ENCODE measurements at regions not wholly inside any gene's neighbourhood (a gene's known extent, or its start where the extent isn't known, plus 50 kb on each side); places are given as distances from the start of the nearest gene placed in this dataset.
"Not testable (repeated sequence)": the region's sequence is repeated elsewhere in the genome, so short reads cannot be mapped to it uniquely, and the experiment has no call there.

DNA sequence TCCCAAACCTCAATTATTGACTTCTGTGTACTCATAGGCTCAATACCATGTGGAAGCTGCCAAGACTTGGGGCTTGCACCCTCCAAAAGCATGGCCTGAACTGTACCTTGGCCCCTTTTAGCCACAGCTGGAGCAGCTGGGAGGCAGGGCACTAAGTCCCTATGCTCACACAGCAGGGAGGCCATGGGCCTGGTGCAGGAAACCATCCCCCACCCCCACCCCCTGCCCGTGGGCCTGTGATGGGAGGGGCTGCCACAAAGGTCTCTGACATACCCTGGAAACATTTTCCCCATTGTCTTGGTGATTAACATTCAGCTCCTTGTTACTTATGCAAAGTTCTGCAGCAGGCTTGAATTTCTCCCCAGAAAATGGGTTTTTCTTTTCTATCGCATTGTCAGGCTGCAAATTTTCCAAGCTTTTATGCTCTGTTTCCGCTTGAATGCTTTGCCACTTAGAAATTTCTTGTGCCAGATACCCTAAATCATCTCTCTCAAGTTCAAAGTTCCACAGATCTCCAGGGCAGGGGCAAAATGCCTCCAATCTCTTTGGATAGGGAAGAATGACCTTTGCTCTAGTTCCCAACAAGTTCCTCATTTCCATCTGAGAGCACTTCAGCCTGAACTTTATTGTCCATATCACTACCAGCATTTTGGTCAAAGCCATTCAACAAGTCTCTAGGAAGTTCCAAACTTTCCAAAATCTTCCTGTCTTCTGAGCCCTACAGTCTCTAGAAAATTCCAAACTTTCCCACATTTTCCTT, 141.8 kb downstream of the AHR start:
- not testable (repeated sequence) for DNase-seq

DNA sequence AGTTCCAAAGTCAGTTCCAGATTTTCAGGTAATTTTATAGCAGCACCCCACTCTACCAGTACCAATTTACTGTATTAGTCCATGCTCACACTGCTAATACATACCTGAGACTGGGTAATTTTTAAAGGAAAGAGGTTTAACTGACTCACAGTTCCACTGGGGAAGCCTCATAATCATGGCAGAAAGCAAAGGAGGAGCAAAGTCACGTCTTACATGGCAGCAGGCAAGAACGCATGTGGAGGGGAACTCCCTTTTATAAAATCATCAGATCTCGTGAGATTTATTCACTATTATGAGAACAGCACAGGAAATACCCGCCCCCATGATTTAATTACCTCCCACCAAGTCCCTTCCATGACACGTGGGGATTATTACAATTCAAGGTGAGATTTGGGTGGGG, 142.4 kb downstream of the AHR start:
- no peak for DNase-seq

DNA sequence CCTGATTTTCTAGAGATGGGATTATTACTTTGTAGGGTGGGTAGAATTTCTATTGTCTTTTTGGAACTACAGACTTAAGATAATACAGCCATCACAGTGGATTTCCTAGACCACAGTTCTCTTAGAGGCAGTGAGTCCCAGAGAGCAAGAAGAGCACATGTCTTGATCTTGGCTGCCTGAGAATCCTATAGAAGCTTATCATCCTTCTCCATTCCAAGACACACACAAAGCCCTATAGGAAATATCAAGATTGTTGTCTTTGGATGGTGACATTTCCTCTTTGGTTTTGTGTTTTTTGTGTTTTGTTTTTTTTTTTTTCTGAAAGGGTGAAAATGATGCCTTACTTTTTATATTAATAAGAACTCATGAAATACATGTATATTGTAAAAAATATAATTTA, 143.1 kb downstream of the AHR start:
- DNase-seq = no peak

DNA sequence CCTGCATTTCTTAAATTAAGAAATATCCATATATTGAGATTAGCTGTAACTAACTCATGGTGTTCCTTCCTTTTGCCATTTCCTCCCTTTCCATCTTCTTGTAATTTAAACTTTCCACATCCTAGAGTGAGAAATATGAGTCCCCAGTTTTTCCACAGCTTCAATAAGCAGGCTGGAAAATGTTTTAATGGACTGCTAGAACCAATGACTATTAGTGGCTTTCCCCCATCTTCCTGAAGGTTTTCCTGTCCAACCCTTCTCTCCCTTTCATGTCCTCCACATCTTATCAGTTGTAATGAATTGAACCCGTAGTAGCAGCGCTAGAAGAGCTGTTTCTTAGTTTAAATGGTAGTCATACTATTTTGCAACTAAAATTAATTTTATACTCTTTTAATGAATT, 145.7 kb downstream of the AHR start:
- DNase-seq = no peak

DNA sequence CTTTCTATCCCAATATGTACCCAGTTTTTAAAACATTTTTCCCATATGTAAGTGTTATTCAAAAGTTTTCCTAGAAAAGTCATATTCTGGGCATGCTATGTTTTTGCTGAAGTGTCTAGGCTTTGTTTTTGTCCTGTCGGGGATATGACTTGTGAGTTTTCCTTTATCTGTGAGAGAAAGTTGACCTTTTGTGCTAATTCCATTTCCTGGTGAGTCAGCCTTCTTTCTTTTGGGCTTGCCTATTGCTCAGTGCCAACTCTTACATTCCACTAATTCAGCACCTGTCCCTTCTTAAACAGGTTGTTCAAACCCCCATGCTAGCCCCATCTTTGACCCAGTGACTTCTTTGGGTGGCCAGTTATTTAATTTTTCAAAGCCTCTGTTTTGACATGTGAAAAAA, 146.2 kb downstream of the AHR start:
- no peak for DNase-seq

DNA sequence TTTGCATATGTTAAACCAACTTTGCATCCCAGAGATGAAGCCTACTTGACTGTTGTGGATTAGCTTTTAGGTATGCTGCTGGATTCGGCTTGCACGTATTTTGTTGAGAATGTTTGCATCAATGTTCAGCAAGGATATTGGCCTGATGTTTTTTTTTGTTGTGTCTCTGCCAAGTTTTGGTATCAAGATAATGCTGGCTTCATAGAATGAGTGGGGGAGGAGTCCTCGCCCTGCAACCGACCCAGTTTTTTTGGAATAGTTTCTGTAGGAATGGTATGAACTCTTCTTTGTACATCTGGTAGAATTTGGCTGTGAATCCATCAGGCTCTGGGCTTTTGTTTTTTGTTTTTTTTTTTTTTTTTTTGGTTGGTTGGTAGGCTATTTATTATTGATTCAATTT, 147.9 kb downstream of the AHR start:
- DNase-seq = no peak

DNA sequence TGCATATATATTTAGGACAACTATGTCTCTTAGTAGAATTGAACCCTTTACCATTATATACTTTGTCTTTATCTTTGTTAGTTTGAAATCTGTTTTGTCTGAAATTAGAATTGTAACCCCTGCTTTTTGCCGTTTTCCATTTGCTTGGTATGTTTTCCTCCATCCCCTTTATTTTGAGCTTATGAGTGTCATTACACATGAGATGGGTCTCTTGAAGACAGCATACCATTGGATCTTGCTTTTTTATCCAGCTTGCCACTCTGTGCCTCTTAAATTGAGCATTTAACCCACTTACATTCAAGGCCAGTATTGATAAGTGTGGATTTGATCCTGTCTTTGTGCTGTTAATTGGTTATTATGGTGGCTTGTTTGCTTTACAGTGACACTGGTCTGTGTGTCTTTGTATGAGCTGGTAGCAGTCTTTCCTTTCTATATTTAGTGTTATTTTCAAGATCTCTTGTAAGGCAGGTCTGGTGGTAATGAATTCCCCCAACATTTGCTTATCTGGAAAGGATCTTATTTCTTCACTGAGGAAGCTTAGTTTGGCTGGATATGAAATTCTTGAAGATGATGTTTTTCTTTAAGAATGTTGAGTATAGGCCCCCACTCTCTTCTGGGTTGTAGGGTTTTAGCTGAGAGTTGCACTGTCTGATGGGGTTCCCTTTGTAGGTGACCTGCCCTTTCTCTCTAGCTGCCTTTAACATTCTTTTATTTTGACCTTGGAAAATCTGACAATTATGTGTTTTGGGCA, 149.5 kb downstream of the AHR start:
- no peak for DNase-seq

DNA sequence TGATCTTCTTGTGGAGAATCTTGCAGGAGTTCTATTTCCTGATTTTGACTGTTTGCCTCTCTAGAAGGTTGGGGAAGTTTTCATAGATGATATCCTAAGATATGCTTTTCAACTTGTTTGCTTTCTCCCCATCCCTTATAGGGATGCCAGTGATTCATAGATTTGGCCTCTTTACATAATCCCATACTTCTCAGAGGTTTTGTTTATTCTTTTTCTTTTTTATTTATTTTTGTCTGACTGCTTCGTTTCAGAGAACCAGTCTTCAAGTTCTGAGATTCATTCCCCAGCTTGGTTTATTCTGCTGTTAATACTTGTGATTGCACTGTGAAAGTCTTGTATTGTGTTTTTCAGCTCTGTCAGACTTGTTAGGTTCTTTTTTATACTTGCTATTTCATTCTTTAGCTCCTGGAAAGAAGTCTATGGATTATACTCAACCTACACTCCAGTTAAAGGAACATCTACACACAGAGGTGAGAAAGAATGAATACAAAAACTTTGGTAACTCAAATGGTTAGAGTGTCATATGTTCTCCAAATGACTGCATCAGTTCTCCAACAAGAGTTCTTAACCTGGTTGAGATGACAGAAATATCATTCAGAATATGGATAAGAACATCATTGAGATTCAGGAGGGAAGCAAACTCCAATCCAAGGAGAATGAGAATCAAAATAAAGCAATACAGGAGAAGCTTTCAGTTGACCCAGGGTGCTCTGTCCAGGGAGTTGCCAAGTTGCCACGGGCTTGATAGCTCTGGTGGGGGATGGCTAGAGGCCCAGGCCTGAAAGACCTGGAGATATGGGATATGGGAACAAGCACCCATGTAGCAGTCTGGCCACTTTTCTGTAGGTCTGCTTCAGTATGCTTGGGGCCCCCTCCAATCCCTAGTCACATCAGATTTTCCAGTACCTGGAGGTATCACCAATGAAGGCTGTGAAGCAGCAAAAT, 150.3 kb downstream of the AHR start:
- no peak for DNase-seq

DNA sequence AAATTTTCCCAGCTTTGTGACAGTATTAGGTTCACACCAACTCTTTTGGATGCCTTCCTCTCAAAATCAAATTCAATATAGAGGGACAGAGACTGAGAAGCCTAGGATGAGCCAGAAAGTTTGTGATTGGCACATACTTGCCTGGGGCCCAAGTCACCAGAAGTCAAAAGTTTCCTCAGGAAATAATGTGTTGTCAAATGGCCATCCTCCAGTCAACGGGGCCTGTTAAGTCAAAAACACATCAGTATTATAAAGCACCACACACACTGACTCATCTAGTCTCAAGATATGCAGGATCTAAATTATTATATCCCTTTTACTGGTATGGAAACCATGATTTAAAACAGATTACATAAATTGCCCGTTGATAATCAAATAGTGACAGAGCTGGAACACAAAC, 158.1 kb downstream of the AHR start:
- DNase-seq = no peak

DNA sequence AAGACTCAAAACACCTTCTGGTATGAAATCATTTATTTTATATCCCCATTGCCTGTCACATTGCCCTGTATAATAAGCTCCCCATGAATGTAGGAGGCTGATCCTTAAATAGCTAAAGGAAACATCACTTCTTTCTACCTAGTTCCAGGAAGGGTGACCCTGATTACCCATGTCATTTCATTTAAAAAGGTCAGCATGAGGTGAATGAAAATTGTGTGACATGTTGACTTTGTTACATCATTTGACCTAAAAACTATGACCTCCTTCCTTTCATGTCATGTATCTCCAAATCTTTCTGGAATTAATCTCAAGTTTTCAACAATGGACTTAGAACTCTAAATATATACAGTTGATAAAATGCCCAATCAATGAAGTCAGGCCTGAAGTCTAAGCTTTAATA, 161.5 kb downstream of the AHR start:
- no peak for DNase-seq

DNA sequence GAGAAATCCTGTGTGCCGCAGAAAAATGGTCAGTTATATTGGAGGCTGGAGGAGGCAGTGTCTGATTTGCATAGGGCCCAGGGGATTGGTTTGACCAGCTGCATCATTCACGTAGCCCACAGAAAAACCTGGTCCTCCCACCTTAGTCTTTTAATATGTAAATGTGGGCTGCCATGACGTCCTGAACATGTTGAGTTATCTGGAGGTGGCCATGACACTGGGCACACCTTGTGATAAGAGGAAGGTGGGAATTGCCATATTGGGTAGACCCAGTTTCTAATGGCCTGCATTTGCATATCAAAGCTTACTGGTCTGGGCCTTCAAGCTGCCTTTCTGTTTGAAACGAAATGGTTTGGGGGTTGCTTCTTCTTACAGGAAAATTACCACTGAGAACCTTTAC, 162.2 kb downstream of the AHR start:
- no peak for DNase-seq

DNA sequence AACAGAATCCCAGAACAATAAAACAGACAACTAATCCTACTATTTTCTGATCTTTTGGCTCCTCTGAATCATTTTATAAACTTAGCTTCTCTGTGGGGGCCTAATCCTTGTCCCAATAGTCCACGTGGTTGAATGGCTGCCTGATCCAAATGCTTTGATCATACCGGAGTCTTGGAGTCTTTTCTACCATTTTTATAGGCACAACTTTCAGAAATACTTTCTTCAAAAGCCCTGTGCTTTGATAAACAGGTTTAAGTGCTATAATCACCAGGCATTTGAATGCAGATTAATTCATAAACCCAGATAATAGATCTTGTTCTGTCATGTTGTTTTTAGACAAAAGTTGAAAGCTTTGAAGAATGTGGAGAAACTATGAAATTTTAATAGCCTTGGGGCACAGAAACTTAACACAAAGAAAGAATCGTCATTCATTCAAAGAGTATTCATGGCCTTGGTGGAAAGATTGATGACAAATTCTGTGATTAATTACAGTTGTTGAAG, 163.7 kb downstream of the AHR start:
- DNase-seq = no peak

DNA sequence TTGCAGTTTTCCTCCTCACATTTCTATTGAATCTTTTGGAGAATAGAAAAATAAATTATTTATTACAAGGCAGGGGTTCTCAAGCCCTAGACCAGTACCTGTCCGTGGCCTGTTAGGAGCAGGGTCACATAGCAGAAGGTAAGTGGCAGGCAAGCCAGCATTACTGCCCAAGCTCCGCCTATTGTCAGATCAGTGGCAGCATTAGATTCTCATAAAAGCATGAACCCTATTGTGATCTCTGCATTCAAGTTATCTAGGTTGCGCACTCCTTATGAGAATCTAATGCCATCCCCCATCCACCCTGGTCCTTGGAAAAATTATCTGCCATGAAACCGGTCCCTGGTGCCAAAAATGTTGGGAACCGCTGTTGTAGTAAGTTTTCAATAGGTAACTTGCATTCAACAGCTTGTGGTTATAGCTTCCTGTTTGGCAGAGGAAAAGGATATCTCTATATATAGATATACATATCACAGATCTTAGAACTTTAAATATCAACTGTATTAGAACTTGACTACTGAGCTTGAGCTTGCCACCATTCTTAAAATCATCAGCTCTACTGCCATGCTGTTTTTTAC, 165.1 kb downstream of the AHR start:
- no peak for DNase-seq

DNA sequence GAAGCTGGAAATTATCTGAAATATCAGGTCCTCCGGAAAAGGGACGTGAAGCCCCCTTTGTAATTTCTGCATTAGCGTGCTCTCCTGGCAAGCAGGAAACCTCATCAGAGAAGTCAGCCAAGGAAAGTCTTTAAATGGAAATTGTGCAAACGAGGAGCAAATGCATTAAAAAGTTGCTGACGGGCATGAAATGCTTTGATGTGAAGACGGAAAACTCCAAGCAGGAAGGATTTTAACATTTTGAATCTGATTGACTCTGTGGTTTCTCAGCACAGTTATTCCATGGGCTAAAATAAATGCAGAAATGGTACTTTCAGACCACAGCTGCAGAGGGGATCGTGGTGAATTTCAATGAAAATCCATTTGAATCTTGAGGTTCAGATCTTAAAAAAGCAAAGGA, 167.8 kb downstream of the AHR start:
- DNase-seq = no peak

DNA sequence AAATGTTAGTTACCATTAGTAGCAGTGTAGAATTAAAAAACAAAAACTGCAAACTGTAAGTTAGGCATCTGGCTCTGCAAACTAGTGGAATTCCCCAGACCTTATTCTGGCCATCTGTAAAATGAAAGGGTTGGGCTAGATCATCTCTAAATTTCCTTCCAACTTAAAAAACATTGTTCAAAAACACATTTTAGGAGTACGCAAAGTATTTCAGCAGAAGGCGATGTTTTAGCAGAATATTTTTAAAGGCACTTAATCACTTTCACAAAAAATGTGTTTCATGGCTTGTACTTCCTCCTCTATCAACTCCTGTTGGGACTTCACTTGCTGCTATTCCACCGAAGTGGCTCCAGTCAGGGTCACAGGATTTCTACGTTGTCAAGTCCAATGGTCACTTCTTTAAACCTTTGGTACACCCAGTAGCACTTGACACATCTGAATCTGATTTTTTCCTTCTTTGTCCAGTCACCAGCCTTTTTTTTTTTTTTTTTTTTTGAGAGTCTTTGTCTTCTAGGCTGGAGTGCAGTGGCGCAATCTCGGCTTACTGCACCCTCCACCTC, 169.0 kb downstream of the AHR start:
- DNase-seq = no peak

DNA sequence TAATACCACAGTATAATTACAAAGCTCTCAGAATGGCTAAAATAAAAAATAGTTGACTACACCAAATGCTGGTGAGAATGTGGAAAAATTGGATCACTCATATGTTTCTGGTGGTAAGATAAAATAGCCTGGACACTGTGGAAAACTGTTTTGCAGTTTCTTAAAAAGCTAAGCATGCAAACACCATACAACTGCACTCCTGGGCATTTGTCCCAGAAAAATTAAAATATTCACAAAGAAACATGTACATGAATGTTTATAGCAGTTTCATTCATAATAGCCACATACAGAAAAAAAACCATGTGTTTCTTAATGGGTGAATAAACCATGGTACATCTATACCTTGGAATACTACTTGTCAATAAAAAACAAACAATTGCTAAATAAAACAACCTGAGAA, 172.9 kb downstream of the AHR start:
- no peak for DNase-seq

DNA sequence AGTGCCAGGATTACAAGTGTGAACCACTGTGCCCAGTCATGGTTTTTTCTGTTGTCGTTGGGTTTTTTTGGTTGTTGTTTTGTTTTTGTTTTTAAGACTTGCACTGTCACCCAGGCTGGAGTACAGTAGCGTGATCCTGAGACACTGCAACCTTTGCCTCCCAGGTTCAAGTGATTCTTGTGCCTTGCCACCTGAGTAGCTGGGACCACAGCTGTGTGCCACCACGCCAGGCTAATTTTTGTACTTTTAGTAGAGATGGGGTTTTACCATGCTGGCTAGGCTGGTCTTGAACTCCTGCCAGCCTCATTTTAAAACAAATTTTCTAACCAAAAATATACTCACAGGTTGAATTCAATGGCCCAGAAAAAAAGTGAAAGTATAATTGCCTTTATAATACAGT, 174.1 kb downstream of the AHR start:
- DNase-seq = no peak

DNA sequence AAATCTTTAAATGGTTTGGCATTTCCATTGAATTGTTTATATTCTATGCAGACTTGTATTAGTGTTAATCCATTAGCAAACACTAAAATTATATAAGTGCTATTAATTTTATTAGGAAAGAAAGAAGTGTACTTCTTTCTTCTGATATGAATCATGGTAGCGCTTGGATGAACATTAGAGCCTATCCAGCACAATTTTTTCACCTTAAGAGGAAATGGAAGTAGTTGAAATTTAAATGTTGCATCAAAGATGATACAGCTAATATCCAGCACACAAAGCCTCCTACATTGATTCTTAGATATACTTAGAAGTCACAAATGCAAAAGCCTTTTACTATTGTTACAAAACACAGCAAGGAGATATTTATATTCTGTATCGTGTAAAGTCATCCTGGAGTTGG, 174.5 kb downstream of the AHR start:
- DNase-seq = no peak

DNA sequence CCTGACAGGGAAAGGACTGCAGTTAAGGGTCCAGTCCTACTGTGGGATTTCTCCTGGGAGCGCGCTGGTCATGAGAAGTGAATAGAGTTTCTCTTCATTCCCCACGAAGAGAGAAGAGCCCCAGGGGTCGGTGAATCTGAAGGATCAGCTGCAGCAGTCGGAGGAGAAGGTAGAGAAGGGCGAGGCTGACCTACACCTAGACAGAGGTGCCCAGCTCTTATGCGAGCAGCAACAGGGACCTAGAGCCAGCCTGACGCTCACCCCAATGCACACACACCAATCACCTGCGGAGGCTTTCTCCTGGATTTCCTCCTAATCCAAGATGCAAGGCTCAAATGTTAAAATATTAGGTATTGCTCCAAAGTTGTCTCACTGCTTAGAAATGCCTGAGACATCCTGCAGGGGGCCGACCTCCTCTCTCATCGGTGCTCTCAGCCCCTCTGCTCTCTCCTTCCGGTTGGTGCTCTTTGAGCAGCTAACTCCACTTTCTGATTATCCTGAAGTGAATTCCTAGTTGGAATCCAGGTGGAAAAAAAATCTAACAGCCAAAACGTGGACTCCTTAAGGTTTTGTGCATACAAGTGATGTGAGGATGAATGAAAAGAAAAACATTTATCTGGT, 176.4 kb downstream of the AHR start:
- no peak for DNase-seq

DNA sequence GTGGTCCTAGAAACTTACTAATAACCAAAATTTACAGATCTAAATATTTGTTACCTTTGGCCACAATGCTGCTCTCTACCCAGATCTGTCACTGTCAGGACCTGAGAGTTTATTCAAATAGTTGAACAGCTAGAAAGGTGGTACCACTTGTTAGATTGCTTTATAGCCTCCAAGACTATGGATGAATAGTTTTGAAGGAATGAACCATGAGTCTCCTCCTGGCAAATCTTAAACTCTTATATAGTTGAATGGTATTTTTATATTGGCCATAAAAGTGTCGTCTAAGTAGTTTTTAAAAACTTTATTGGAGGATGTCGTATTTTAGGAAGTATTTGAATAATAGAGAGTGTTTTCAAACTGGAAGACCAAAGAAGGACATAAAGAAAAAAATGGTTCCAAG, 178.7 kb downstream of the AHR start:
- DNase-seq = no peak

DNA sequence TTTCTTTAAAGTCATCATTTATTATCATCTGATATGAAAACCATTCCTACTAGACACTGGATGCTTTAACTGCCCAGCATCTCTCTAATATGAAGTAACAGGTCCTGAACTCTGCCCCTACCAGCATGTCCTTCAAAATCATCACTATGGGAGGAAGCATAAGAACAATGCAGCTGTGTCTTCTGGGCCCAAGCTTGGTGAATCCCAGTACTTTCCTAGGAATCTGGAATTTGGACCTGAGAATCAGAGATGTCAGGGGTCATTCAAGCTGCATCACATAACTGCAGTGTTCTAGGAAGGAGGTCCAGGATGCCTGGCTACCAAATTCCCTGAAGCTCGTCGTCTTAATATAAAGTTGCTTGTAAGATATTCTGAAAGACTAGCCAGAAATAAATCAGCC, 182.7 kb downstream of the AHR start:
- no peak for DNase-seq

DNA sequence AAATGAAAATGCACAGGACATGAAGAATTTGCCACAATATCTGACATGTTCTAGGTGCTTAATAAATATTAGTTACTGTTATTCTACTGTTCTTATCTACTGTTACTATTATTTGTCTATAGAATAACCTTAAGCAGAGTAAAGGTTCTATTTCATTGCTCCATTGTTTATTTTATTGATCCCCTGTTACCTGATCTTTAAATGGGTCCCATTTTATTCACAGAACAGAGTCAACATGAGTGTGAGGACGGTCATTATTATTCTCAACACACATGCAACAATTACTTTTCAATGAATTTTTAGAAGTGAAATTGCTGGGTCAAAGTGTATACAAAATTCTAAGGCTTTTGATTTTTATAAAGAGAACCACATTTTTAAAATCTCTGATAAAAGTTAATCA, 186.9 kb downstream of the AHR start:
- no peak for DNase-seq
